GM12874 (cell line): ENCODE measurements at regions not wholly inside any gene's neighbourhood (a gene's known extent, or its start where the extent isn't known, plus 50 kb on each side); places are given as distances from the start of the nearest gene placed in this dataset.

Experiments
- TF ChIP-seq, protein P1 (sequence below): IDR thresholded peaks from 2 replicates; pipeline ENCODE4 v1.5.1; 2011; ENCODE audit warnings: low read depth, mild to moderate bottlenecking, control low read depth, low read length, moderate library complexity; ENCODE audit not compliant: insufficient read depth

DNA sequence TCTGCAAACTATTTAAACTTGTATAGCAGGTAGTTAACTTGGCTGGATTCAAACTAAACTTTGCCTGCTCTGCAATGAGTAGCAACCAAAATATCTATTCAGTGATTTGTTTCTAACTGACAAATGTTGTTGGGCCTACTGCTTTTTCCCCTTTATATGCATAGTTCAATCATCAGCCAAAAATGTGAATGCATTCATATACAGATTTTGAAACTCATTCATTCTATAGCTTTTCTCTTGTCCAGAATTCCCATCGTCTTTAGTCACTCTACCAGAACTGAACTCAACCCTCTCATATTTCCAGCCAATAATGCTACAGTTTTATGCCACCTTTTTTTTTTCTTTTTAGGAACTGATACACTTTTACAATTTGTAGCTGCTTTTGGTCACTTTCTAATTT is 599.8 kb downstream of the RPL10L start:
- TF ChIP-seq, protein P1, sequence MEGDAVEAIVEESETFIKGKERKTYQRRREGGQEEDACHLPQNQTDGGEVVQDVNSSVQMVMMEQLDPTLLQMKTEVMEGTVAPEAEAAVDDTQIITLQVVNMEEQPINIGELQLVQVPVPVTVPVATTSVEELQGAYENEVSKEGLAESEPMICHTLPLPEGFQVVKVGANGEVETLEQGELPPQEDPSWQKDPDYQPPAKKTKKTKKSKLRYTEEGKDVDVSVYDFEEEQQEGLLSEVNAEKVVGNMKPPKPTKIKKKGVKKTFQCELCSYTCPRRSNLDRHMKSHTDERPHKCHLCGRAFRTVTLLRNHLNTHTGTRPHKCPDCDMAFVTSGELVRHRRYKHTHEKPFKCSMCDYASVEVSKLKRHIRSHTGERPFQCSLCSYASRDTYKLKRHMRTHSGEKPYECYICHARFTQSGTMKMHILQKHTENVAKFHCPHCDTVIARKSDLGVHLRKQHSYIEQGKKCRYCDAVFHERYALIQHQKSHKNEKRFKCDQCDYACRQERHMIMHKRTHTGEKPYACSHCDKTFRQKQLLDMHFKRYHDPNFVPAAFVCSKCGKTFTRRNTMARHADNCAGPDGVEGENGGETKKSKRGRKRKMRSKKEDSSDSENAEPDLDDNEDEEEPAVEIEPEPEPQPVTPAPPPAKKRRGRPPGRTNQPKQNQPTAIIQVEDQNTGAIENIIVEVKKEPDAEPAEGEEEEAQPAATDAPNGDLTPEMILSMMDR: no peak

DNA sequence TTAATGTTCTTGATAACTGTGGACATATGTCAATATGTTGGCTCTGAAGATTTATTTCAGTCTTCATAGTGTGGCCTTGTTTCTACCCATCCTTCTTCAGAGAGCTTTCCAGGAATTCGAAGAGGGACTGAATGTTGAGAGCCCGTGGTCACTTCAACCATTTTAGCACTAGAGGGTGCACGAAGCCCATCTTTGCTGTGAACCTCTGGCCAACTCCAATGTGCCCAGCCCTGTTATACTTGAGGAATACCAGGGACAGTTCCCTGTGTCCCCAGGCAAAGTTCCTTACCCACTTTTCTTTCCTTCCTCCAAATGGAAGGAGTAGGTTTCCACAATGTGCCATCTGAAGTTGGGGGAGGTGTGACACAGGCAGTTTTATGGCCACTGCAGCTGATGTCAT is 603.5 kb downstream of the RPL10L start:
- TF ChIP-seq, protein P1: no peak

DNA sequence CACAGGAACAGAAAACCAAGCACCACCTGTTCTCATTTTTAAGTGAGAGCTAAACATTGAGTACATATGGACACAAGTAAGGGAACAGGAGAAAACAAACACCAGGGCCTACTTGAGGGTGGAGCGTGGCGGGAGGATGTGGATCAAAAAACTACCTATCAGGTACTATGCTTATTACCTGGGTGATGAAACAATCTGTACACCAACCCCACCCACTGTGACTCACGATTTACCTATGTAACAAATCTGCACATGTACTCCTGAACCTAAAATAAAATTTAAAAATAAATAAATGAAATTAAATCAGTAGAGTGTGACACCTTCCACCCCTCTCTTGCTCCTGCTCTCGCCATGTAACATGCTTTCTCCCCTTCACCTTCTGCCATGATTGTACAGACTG is 615.5 kb downstream of the RPL10L start:
- TF ChIP-seq, protein P1: no peak

DNA sequence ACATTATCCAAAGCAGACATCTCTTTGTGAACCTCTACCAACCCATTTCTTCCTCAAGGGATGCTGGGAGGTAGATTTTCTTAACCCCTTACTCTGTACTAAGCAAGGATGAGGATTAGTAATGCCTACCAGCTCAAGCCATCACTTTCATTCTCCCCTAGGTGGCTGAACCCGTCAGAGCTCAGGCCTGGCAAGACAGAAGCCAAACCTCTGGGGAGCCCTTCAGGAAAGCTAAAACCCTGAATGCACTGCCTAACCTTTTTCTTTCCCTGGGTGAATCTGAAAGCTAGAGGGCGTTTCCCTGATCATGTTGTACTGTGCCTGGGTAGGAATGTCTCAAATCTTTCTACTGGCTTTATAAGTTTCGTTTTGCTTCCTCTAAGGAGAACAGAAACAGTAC is 617.3 kb downstream of the RPL10L start:
- TF ChIP-seq, protein P1: no peak

DNA sequence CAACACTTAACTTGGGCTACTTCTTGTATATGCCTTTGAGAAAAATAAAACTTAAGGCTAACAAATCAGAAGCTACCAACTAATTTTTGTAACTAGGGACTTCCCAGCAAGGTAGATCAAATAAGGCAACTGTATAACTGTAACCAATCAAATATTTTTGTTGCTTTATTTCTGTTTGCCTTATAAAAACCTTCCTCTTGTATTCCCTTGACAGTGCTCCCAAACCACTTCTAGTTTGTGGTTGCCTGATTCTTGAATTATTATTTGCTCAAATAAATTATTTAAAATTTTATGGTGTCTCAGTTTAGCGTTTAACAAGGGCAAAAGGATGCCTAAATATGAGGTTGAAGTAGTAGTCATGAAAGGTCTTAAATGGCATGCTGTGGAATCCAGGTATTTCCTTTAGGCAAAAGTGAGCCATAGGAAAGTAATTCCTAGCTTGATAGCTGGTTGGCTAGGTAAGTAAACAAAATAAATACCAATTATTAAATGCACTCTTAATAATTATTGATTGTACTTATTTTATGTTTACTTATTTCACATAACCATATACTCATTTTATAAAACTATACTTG is 632.6 kb downstream of the RPL10L start:
- TF ChIP-seq, protein P1: no peak

DNA sequence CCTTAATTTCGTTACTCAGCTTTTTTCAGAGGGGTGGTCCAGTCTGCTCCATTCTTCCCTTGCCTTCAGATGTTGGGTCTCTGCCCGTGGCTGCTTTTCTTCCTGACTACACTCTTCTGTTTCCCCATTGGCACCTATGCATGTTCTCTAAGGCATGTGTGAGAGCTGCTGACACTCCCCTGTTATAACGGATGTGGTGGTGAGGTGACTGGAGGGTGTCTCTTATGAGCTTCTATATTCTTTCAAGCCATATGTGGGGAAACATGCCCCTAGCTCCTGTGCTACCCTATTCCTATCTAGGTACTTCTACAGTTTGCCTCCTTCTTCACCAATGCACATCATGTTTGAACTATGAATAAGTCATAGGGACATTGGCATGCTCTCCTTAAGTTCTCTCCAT is 643.2 kb downstream of the RPL10L start:
- TF ChIP-seq, protein P1: no peak

DNA sequence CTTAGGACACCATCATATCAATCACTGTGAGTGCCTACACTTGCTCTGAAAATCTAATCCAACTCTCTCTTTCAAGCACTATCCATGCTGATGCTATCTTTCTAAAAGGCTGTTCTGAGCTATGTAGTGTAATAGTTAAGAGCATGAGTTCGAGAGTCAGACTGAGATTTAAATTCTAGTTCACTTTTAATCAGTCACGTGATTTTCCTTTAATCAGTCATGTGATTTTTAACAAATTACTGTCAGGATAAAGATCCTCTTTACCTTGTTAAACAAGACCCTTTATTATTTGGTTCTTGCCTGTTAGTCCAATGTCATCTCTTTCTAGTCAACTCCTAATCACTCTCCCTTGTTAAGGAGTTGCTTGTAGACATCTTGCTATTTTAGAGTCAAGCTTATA is 653.0 kb downstream of the RPL10L start:
- TF ChIP-seq, protein P1: no peak
